ENCODE measurements at regions not wholly inside any gene's neighbourhood (a gene's known extent, or its start where the extent isn't known, plus 50 kb on each side); places are given as distances from the start of the nearest gene placed in this dataset.
"Not testable (repeated sequence)": the region's sequence is repeated elsewhere in the genome, so short reads cannot be mapped to it uniquely, and the experiment has no call there.

- Mint-ChIP-seq H3K9me3 (ENCODE audit: unreplicated experiment) (no peaks in the 10 kb centered on the region), H3K4me3 (ENCODE audit: unreplicated experiment) (no peak overlapping the region), H3K4me1 (ENCODE audit: unreplicated experiment) (no peaks in the 10 kb centered on the region), H3K36me3 (ENCODE audit: unreplicated experiment) (no peaks in the 10 kb centered on the region), H3K27me3 (ENCODE audit: unreplicated experiment) (peaks cover 2% of the 10 kb centered on the region), H3K27ac (ENCODE audit: unreplicated experiment) (no peak overlapping the region)
- DNase-seq (ENCODE audit: extremely low spot score, unreplicated experiment): no peak
- TF ChIP-seq CTCF (IDR thresholded peaks at IDR 0.05): no peak
Observed at GRCh38 chr12:111259231-111259630, 109.7 kb downstream of the PHETA1 start.

- H3K9me3 Mint-ChIP-seq (ENCODE audit: unreplicated experiment); H3K27ac Mint-ChIP-seq (ENCODE audit: unreplicated experiment); H3K36me3 Mint-ChIP-seq (ENCODE audit: unreplicated experiment); H3K4me1 Mint-ChIP-seq (ENCODE audit: unreplicated experiment); H3K4me3 Mint-ChIP-seq (ENCODE audit: unreplicated experiment); H3K27me3 Mint-ChIP-seq (ENCODE audit: unreplicated experiment); DNase-seq (ENCODE audit: extremely low spot score, unreplicated experiment): not testable (repeated sequence)
Observed at GRCh38 chr12:111258081-111258480, 110.8 kb downstream of the PHETA1 start.

GRCh38 chr12:111257435-111257902 is 111.4 kb downstream of the PHETA1 start:
- H3K4me3 Mint-ChIP-seq (ENCODE audit: unreplicated experiment): no peak overlapping the region
- no peaks in the 10 kb centered on the region for H3K4me1 Mint-ChIP-seq (ENCODE audit: unreplicated experiment)
- H3K27ac Mint-ChIP-seq (ENCODE audit: unreplicated experiment): no peak overlapping the region
- H3K27me3 Mint-ChIP-seq (ENCODE audit: unreplicated experiment): peaks cover 4% of the 10 kb centered on the region
- TF ChIP-seq CTCF (IDR thresholded peaks at IDR 0.05): no peak
- H3K36me3 Mint-ChIP-seq (ENCODE audit: unreplicated experiment): no peaks in the 10 kb centered on the region
- H3K9me3 Mint-ChIP-seq (ENCODE audit: unreplicated experiment): no peaks in the 10 kb centered on the region
- DNase-seq (ENCODE audit: extremely low spot score, unreplicated experiment): no peak

- Mint-ChIP-seq H3K4me3 (ENCODE audit: unreplicated experiment) (no peak overlapping the region), H3K27me3 (ENCODE audit: unreplicated experiment) (peaks cover 4% of the 10 kb centered on the region), H3K36me3 (ENCODE audit: unreplicated experiment) (no peaks in the 10 kb centered on the region), H3K27ac (ENCODE audit: unreplicated experiment) (no peak overlapping the region), H3K4me1 (ENCODE audit: unreplicated experiment) (no peaks in the 10 kb centered on the region), H3K9me3 (ENCODE audit: unreplicated experiment) (no peaks in the 10 kb centered on the region)
- DNase-seq (ENCODE audit: extremely low spot score, unreplicated experiment): no peak
- TF ChIP-seq CTCF (IDR thresholded peaks at IDR 0.05): no peak
Observed at GRCh38 chr12:111256629-111257434, 112.1 kb downstream of the PHETA1 start.

- Mint-ChIP-seq H3K4me3 (ENCODE audit: unreplicated experiment) (no peak overlapping the region), H3K27me3 (ENCODE audit: unreplicated experiment) (peaks cover 4% of the 10 kb centered on the region), H3K27ac (ENCODE audit: unreplicated experiment) (no peak overlapping the region), H3K36me3 (ENCODE audit: unreplicated experiment) (no peaks in the 10 kb centered on the region), H3K9me3 (ENCODE audit: unreplicated experiment) (no peaks in the 10 kb centered on the region), H3K4me1 (ENCODE audit: unreplicated experiment) (no peaks in the 10 kb centered on the region)
- no peak for DNase-seq (ENCODE audit: extremely low spot score, unreplicated experiment)
- TF ChIP-seq CTCF (IDR thresholded peaks at IDR 0.05): no peak
Observed at GRCh38 chr12:111255261-111255660, 113.6 kb downstream of the PHETA1 start.

All from osteocyte (in vitro differentiated cells).